Prostate gland (tissue), 2 donors: ENCODE measurements at regions not wholly inside any gene's neighbourhood (a gene's known extent, or its start where the extent isn't known, plus 50 kb on each side); places are given as distances from the start of the nearest gene placed in this dataset.

ENCODE experiments used
- CTCF ChIP-seq, 4 experiments: fragments of 200-600 bp in 2 of 4; fragments of 450-650 bp in 2 of 4; sonication (generic) in 2 of 4; IDR thresholded peaks; 1 replicate in 3 of 4; 2 replicates in 1 of 4; pipeline ENCODE4 v1.5.1; 2016 to 2019; ENCODE audit warnings: antibody characterized with exemption in 4 of 4, mild to moderate bottlenecking in 2 of 4, moderate library complexity in 2 of 4
- POLR2A ChIP-seq: fragments of 450-650 bp; IDR thresholded peaks from one replicate; pipeline ENCODE4 v1.6.1; 2016; ENCODE audit warnings: antibody characterized with exemption, mild to moderate bottlenecking

GRCh38 chr4:18394656-18395055 is 373.1 kb upstream of the LCORL start:
- TF ChIP-seq CTCF (IDR thresholded peaks at IDR 0.05) (no peak), POLR2A (no peak)
